CD14-positive monocyte (primary cell): ENCODE measurements at regions not wholly inside any gene's neighbourhood (a gene's known extent, or its start where the extent isn't known, plus 50 kb on each side); places are given as distances from the start of the nearest gene placed in this dataset.

Experiments
- DNase-seq, 3 donors: peaks; one replicate each; pipeline ENCODE4 v3.0.0-alpha.2; 2011 to 2022
- H2AFZ ChIP-seq: 2 replicates; pipeline ENCODE4 v1.6.0; 2012; ENCODE audit warnings: mild to moderate bottlenecking, low read depth, low read length, inconsistent platforms; ENCODE audit not compliant: insufficient read depth, poor library complexity, severe bottlenecking
- H3K27ac ChIP-seq, 2 donors: 1 replicate in 1 of 2; 2 replicates in 1 of 2; pipeline ENCODE4 v1.5.1; 2012 to 2013; ENCODE audit warnings: low read length in 2 of 2, control low read depth in 1 of 2, inconsistent platforms in 1 of 2, low read depth in 1 of 2, mild to moderate bottlenecking in 1 of 2
- H3K27me3 ChIP-seq, 2 donors: one replicate each; pipeline versions ENCODE4 v1.6.0 to v1.6.1; 2011 to 2013; ENCODE audit warnings: low read length in 2 of 2; ENCODE audit not compliant: control insufficient read depth in 2 of 2, insufficient read depth in 2 of 2
- H3K36me3 ChIP-seq, 2 donors: replicated peaks in 1 of 2; 1 replicate in 1 of 2; 2 replicates in 1 of 2; pipeline versions ENCODE4 v1.5.1 to v1.6.1; 2012 to 2013; ENCODE audit warnings: low read length in 2 of 2, control low read depth in 1 of 2, inconsistent platforms in 1 of 2, mild to moderate bottlenecking in 1 of 2; ENCODE audit not compliant: insufficient read depth in 2 of 2, control insufficient read depth in 1 of 2
- H3K4me1 ChIP-seq, 2 donors: 1 replicate in 1 of 2; 2 replicates in 1 of 2; pipeline versions ENCODE4 v1.5.1 to v1.6.1; 2012 to 2013; ENCODE audit warnings: low read length in 2 of 2, control low read depth in 1 of 2, inconsistent platforms in 1 of 2, mild to moderate bottlenecking in 1 of 2, moderate library complexity in 1 of 2; ENCODE audit not compliant: insufficient read depth in 2 of 2, control insufficient read depth in 1 of 2
- H3K4me2 ChIP-seq: replicated peaks from 2 replicates; pipeline ENCODE3; 2012; ENCODE audit warnings: low read length, moderate library complexity, mild to moderate bottlenecking; ENCODE audit not compliant: poor library complexity, severe bottlenecking; ENCODE audit errors: extremely low read depth
- H3K4me3 ChIP-seq, 3 experiments: fragments of 200-600 bp in 1 of 3; sonication (generic) in 1 of 3; replicated peaks in 1 of 3; 1 replicate in 2 of 3; 2 replicates in 1 of 3; pipeline ENCODE4 v1.5.1; 2011 to 2013; ENCODE audit warnings: low read length in 3 of 3, mild to moderate bottlenecking in 3 of 3, control low read depth in 2 of 3, low read depth in 2 of 3, inconsistent platforms in 1 of 3, moderate library complexity in 1 of 3
- H3K79me2 ChIP-seq: 2 replicates; pipeline ENCODE4 v1.6.0; 2012; ENCODE audit warnings: mild to moderate bottlenecking, control low read depth, inconsistent platforms, low read length, moderate library complexity; ENCODE audit not compliant: insufficient read depth
- H3K9ac ChIP-seq: 2 replicates; pipeline ENCODE4 v1.6.0; 2017; ENCODE audit warnings: low read length, mild to moderate bottlenecking; ENCODE audit not compliant: insufficient read depth, poor library complexity, severe bottlenecking
- H3K9me3 ChIP-seq, 2 donors: replicated peaks in 1 of 2; 1 replicate in 1 of 2; 2 replicates in 1 of 2; pipeline versions ENCODE4 v1.5.1 to v1.6.1; 2012 to 2013; ENCODE audit warnings: low read length in 2 of 2, control low read depth in 1 of 2; ENCODE audit not compliant: control insufficient read depth in 1 of 2, insufficient read depth in 1 of 2
- H4K20me1 ChIP-seq: 2 replicates; pipeline ENCODE4 v1.6.0; 2012; ENCODE audit warnings: mild to moderate bottlenecking, low read length, control low read depth, moderate library complexity; ENCODE audit not compliant: insufficient read depth
- H3K27ac Mint-ChIP-seq, 7 donors: one replicate each; pipeline ENCODE4 v1.8.0; 2020; ENCODE audit warnings: mild to moderate bottlenecking in 7 of 7, mixed read lengths in 7 of 7, moderate library complexity in 6 of 7, inconsistent platforms in 2 of 7
- H3K27me3 Mint-ChIP-seq, 3 donors: one replicate each; pipeline ENCODE4 v1.8.0; 2021 to 2022; ENCODE audit warnings: low read depth in 3 of 3, mild to moderate bottlenecking in 3 of 3, mixed read lengths in 3 of 3, moderate library complexity in 3 of 3, inconsistent platforms in 1 of 3
- H3K36me3 Mint-ChIP-seq, 2 donors: one replicate each; pipeline ENCODE4 v1.8.0; 2020; ENCODE audit warnings: mixed read lengths in 2 of 2, inconsistent platforms in 1 of 2, mild to moderate bottlenecking in 1 of 2
- H3K4me1 Mint-ChIP-seq: one replicate; pipeline ENCODE4 v1.8.0; 2020; ENCODE audit warnings: mild to moderate bottlenecking, mixed read lengths
- H3K4me3 Mint-ChIP-seq, 2 donors: one replicate each; pipeline ENCODE4 v1.8.0; 2020; ENCODE audit warnings: mild to moderate bottlenecking in 2 of 2, mixed read lengths in 2 of 2, moderate library complexity in 1 of 2
- H3K9me3 Mint-ChIP-seq, 7 donors: one replicate each; pipeline ENCODE4 v1.8.0; 2020 to 2022; ENCODE audit warnings: mixed read lengths in 7 of 7, mild to moderate bottlenecking in 6 of 7, moderate library complexity in 6 of 7, inconsistent platforms in 2 of 7
- WGBS: methylation state at CpG from one replicate; pipeline ENCODE4 v1.1.5; 2013; ENCODE audit warnings: missing lambda C conversion rate; ENCODE audit not compliant: insufficient coverage; 5-methylcytosine and 5-hydroxymethylcytosine counted together
- intact Hi-C, 2 donors: fragments of 100-400 bp; cut with micrococcal nuclease; formaldehyde crosslinking; loops; one replicate each; pipeline versions ENCODE4 v1.15.0 to v1.15.1; 2023
- TF ChIP-seq, protein P1 (sequence below): fragments of 200-600 bp; IDR thresholded peaks from one replicate; pipeline ENCODE4 v1.8.0; 2022; ENCODE audit warnings: antibody characterized with exemption, mild to moderate bottlenecking

DNA sequence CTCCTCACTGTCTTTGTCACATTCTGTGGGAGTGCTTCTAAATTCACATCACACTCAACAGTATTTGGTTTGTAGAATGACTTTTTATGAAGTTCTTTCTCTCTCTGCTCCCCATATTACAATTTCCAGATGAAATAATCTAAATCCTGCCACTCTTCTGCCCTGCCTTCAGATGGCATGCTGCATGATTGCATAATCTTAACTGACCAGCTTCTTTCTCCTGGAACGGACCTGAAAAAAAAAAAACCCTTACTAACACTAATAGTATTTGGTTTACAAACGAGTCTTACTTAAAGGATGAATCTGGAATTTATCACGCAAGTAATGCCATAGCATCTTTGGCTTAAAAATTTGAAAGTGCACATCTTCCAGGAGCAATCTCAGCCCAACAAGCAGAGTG, 272.3 kb downstream of the NAF1 start:
- Mint-ChIP-seq H3K27me3 (no peaks in the 10 kb centered on the region), H3K4me1 (no peaks in the 10 kb centered on the region), H3K4me3 (no peak overlapping the region), H3K27ac (no peak overlapping the region), H3K36me3 (no peaks in the 10 kb centered on the region), H3K9me3 (peaks cover 0 to 4% (median 2%) of the 10 kb centered on the region in 7 donors)
- TF ChIP-seq, protein P1, sequence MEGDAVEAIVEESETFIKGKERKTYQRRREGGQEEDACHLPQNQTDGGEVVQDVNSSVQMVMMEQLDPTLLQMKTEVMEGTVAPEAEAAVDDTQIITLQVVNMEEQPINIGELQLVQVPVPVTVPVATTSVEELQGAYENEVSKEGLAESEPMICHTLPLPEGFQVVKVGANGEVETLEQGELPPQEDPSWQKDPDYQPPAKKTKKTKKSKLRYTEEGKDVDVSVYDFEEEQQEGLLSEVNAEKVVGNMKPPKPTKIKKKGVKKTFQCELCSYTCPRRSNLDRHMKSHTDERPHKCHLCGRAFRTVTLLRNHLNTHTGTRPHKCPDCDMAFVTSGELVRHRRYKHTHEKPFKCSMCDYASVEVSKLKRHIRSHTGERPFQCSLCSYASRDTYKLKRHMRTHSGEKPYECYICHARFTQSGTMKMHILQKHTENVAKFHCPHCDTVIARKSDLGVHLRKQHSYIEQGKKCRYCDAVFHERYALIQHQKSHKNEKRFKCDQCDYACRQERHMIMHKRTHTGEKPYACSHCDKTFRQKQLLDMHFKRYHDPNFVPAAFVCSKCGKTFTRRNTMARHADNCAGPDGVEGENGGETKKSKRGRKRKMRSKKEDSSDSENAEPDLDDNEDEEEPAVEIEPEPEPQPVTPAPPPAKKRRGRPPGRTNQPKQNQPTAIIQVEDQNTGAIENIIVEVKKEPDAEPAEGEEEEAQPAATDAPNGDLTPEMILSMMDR: no peak
- WGBS: no CpG with 5 or more reads among the region's 3 CpGs
- intact Hi-C loops: no loop called here
- no peak overlapping the region for H3K4me2 ChIP-seq
- no peak overlapping the region for H3K4me3 ChIP-seq
- H2AFZ ChIP-seq: no peak overlapping the region
- H3K4me1 ChIP-seq: no peaks in the 10 kb centered on the region
- H3K9ac ChIP-seq: no peak overlapping the region
- H4K20me1 ChIP-seq: no peaks in the 10 kb centered on the region
- no peaks in the 10 kb centered on the region for H3K79me2 ChIP-seq
- no peaks in the 10 kb centered on the region for H3K36me3 ChIP-seq
- H3K27me3 ChIP-seq: no peaks in the 10 kb centered on the region
- no peaks in the 10 kb centered on the region for H3K9me3 ChIP-seq
- no peak overlapping the region for H3K27ac ChIP-seq
- DNase-seq: no peak

DNA sequence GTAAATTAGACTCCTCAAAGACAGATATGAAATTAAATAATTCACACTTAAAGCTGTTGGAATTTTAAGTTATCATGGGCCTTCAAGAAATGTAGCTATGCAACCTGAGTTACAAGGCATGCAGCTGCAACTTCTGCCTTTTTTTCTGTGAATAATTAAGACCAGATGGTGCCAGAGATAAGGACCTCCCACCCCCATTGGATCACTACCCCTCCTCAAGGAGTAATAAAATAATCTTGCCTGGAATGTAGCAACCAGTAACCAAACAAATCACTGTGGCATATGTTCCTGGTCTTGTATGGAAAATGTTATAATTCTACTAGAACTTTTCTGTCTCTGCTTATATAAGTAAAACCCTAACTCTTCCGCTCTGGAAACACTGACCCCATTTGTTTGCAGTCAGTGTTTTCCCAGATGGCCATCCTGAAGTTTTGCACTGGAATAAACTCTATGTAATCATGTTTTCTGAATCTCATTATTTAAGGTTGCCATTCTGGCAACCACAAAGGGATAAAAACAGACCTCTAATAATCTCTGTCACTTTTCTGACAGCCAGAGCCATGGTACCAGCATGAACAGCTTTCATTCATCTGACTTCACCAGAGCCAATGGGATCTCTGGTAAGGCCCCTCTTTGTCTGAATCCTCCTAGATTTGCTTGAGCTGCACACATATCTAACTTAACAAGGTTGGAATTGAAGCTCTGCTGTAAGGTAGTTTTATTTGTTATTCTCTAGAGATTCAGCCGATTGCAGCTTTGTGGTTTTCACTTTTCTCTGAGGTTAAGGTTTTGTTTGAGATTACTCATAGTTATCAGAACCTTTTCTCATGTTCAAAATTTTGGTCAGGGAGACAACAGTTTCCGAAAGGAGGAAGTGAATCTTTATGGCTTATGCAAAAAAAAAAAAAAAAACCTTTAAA, 274.6 kb downstream of the NAF1 start:
- H3K27me3 Mint-ChIP-seq: no peaks in the 10 kb centered on the region
- Histone ChIP-seq H3K27me3 (no peaks in the 10 kb centered on the region), H3K4me2 (no peak overlapping the region), H3K36me3 (no peaks in the 10 kb centered on the region), H3K4me3 (no peak overlapping the region), H3K4me1 (no peaks in the 10 kb centered on the region), H2AFZ (no peak overlapping the region), H3K9me3 (no peaks in the 10 kb centered on the region), H3K79me2 (no peaks in the 10 kb centered on the region), H4K20me1 (no peaks in the 10 kb centered on the region), H3K9ac (no peak overlapping the region), H3K27ac (no peak overlapping the region)
- DNase-seq: no peak
- H3K9me3 Mint-ChIP-seq: peaks cover 0 to 6% (median 2%) of the 10 kb centered on the region in 7 donors
- TF ChIP-seq, protein P1: no peak
- H3K36me3 Mint-ChIP-seq: no peaks in the 10 kb centered on the region
- H3K4me1 Mint-ChIP-seq: no peaks in the 10 kb centered on the region
- WGBS: no CpG with 5 or more reads among the region's 3 CpGs
- H3K4me3 Mint-ChIP-seq: no peak overlapping the region
- H3K27ac Mint-ChIP-seq: no peak overlapping the region
- intact Hi-C loops: no loop called here
